ENCODE measurements at regions not wholly inside any gene's neighbourhood (a gene's known extent, or its start where the extent isn't known, plus 50 kb on each side); places are given as distances from the start of the nearest gene placed in this dataset.

DNA sequence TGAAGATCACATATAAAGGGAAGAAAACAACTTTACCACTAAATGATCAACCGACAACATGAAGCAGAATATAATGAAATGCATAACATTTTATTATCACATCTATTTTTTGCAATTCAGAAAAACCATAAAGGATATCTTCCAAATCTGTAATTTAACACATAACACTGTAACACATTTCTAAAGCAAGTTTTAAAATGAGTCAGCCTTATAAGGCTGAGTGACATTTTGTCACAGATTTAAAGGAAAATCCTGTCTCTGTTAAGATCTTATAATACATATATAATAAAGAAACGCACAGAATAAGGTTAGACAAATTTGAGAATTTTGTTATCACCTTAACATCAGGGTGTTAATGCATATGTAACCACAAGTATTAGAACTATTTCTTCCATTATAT lies 198.4 kb upstream of the RASA1 start:
- DNase-seq = no peak

DNA sequence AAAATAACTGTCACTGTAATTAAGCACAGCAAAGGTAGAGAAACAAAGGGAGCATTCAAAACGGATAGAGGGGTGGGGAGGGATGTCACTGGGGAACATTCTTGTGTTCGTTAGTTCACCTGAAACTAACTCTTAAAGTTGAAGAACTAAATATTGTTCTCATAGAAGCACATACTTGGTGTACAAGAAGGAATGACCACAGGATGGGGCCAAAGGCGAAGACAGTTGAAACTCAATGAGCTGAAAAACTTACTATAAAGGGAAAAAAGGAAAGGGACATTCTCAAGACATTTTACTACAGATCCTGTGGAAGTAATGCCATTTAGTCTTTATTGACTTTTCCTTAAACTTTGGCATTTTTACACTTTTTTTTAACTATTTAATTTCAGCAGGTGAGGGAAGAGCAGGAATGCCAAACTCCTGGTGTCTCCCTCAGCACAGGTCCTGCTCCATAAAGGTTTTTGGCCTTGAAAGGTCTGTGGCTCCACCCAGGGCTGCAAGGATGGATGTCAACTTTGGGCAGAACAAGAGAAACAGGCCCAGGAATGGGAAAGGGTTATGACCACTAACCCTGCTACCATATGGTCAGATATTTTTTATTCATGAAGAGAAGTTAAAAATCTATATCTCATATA lies 197.6 kb upstream of the RASA1 start:
- DNase-seq = no peak

DNA sequence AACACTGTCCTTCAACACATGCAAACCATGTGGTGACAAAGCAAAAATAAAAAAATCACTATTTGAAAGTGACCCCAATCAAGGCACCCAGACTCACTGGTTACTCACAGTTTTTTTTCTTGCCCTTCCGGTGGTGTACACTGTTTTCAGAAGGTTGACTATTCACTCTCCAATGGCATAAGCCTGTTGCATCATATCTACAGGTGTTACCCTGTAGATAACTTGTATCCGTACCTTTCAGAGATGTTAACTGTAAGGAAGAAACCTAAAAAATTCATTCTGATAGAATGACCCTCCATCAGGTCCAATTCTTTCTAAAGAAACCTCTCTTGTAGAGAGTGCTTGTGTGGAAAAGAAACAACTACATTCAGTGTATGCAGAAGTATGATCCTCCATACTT lies 193.6 kb upstream of the RASA1 start:
- DNase-seq = no peak

DNA sequence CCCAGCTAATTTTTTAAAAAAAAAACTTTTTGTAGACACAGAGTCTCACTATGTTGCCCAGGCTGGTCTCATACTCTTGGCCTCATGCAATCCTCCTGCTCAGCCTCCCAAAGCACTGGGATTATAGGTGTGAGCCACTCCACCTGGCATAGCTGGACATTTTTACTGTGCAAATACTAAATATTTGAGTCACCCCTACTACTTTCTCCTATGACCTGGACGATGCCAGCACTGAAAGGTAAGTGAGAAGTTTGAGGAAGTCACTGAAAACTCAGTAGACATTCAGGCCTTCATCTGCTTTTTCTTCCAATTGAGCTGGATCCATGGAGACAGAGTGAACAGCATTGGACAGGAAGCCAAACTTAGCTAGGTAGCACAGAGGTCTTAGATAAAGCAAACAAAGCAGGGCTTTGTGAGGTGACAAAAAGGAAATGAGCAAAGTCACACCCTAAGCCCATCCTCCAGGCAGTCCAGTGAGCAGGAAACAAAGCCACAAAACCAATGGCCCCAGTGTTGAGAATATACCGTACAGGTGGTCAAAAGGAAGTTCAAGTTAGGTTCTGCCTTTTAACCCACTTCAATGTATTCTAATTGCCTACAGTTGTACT lies 192.6 kb upstream of the RASA1 start:
- no peak for DNase-seq

DNA sequence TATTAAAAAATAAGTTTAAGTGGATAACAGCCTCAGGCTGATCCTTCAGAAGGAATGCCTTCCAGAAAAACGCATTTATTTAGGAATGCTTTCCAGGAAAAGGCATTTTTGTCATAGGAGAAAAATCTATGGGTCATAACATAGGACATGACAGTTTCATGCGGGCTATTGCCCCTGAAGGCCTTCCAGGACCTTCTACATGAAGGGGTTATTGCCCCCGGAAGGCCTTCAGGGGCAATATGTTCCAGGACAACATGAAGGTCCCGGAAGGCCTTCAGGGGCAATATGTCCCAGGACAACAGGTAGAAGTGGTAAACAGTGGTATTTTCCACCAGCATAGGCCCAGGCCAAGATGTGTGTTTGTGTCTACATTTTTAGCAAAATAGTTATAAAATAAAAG lies 191.3 kb upstream of the RASA1 start:
- no peak for DNase-seq

DNA sequence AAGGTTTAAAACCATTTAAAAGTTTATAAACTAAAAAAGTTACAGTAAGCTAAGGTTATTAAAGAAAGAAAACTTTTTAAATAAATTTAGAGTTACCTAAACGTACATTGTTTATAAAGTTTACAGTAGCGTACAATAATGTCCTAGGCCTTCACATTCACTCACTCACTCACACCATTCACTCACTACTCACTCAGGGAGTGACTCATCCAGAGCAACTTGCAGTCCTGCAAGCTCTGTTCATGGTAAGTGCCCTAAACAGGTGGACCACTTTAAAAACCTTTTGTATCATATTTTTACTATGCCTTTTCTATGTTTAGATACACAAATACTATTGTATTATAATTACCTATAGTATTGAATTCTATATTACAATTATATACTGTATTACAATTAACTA lies 190.8 kb upstream of the RASA1 start:
- no peak for DNase-seq

DNA sequence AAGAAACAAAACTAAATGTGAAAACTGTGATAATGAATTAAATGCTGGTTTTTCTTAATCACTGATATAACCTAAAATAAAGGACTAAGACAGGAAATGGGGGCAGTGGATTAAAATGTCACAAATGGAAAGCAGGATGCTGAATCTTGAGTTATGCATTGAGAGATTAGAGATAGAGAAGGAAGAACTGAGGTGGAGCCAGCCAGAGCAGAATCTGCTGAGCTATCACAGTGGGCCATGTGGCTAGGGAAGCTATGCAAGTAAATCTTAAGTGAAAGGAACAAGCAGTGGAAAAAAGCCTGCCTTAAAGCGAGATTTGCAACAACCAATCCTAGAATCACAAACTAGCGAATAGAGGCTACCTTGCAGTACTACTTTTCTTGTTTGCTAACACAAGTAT lies 188.5 kb upstream of the RASA1 start:
- no peak for DNase-seq

DNA sequence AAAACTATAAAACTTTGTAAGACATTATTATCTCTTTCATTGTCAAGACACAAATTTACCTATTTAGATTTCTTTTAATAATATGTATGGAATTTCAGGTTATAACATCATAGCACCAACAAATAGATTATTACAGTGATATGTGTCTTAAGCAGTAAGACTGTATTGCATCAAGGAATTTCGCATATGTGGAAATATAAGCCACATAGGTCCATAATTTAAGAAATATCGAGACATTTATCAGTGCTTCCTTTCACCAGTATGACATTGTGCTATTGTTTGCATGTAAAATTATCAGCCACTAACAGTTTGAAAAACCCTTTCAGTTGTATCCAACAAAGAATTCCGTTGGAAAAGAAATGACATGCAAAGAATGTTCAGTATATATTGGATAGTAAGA lies 186.7 kb upstream of the RASA1 start:
- DNase-seq = no peak

DNA sequence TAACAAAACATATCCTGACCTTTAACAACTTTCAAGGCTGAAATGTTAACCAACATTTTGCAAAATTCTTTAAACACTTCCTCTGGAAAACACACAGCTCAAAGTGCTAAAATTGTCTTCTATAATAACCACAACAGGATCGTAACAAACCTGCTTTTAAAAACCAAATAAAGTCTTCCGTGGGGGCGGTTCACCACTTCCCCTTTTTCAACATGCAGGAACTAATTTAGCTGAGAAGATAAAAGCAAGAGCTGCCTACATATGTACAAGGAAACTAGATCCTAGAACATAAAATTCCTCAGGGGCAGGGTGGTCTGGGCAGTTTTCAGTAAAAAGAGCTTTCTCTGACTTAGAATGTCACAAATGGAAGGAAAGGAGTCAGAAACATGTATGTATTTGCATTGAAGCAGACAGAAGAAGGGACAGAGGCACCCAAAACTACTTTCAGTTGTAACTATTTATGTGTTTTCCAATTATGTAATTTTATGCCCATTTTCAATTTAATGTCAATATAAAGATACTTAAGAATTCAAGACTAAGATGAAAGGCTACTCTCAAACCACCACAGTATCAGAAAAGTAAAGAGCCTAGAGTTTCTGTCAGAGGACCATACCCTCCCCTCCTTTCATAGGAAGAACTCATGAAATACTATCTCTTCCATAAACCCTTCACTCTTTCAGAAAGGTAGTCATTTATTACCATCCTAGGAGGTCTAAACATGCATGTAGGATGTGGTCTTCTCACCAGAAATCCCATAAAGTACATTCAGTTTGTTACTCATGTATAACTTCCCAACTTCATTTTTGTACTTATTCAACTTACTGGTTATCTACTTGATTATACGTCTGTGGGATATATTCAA lies 185.9 kb upstream of the RASA1 start:
- no peak for DNase-seq

DNA sequence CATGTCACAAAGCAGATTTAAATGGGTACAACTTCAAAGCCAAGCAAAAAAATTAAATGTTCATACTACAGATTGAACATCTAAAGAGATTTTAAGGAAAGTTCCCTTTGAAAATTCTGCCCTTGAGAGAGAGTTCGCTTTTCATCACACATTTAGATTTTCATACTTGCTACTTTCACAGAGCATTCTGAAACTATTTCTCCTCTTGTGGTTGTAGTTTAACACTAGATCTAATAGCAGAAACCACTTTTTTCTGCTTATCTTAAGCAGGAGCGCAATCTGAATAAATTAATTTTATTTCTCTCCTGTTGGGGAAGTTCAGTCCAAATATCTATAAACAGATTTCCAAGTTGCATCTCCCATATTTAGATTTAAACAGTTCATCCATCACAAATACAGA lies 173.3 kb upstream of the RASA1 start:
- DNase-seq = no peak

DNA sequence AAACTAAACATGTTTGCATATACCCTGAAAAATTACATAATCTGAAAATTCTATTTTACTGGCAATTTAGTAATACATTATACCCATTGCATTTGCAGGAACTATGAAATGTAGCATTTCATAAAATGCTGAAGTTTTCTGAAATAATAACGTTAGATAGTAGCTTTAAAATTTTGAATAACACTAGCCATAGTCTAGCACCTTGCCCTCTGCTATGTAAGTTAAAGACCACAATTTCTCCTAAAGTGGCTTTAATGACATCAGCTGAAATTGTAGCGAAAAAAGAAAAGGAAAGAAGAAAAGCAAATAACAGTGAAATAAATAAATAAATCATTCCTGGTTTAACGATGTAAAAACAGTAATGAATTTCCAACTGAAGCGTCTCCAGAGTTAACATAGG lies 172.8 kb upstream of the RASA1 start:
- no peak for DNase-seq

DNA sequence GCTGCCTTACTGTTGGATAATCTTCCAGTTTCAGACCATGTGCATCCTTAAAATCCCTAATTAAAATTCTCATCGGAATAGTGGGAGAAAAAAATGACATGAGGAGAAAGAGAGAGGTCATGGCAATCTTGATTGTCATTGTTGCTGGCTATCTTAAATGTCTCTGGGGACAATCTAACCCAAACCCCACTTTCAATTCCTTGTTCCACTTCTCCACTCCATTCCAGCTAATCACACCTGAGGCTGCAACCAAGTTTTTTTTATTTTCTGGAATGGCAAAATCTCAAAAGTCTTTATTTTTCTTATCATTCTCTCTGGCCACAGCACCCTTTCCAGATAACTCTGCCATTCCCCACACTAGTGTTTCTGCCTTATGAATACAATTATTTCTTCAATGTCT lies 171.9 kb upstream of the RASA1 start:
- DNase-seq = no peak

DNA sequence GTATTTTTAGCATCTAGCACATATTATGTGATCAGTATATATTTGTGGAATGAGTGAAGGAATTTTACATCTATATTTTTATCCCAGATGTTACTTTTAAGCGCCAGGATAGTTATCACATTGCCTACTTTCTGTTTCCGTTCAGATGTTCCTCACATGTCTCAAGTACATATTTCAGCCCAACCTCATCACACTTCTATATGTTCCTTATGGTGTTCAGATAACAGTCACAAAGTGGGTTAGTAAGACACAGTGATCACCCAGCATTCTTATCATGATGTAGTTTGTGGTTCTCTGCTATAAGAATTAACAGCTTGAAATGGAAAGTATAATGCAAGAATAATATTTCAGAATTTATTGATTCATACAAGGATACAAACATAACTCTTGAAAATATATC lies 170.0 kb upstream of the RASA1 start:
- DNase-seq = no peak

DNA sequence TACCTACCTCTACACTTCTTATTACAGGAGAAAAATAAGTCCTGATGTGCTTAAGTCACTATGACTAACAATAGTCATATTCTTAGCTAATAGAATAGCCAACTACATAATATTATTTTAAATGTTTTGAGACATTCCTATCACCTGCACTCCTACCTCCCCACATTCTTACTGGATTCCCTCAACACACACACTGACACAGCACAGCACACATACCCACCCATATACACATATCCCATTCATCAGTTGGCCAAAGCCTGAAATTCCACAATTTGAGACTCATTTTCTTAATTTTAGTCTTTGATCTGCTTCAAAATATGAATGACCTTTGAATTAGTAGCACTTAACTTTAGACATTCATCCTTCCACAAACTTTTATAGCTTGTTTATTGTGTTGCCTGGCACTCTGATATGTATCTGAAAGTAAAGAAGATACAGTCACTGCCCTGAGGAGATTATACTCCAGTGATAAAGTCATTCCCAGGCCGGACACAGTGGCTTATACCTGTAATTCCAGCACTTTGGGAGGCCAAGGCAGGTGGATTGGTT lies 168.3 kb upstream of the RASA1 start:
- DNase-seq = no peak

DNA sequence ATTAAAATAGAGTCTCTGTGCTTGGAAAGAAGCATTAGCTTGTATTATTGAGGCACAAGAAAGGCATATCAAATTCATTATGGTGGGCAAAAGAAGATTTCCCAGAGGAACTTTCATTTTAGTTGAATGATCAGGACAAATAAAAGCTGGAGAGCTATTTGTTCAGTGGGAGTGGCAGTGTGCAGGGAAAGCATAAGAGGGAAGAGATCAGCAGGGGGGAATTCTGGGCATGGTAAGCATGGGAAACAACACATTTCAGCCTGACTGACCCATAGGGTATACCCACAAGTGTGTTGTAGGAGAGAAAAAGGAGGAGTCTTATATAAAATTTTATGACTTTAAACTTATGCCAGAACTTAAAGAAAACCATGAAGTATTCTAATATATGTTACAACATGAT lies 167.7 kb upstream of the RASA1 start:
- no peak for DNase-seq

DNA sequence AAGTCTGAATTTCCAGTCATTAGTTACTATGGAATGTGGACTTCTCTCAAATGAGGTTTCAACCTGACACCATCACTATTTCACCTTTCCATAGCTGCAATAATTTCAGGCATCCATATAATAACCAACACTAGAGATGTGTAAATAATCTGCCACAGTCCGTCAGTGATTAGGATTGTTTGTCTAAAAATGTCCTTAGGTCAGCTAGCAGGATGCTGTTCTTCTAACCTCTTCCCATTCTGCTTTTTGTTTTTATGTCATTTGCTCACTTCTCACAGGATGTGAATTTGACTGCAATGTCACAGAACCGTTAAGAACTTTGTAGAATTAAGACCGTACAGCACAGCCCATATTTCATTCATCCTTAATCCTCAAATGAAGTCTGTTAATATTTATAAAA lies 166.4 kb upstream of the RASA1 start:
- DNase-seq = no peak

DNA sequence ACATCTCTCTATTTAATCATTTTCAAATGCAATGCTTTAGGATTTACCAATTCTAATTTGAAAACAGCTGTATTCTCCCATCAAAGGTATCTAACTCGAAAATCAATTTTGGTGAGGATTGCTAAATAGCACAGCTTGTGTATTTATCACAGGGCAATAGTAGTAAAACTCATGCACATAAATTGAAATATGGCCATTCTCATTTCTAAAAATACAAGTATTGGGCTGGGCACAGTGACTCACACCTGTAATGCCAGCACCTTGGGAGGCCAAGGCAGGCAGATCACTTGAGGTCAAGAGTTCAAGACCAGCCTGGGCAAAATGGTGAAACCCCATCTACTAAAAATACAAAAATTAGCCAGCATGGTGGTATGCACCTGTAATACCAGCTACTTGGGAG lies 164.8 kb upstream of the RASA1 start:
- DNase-seq = no peak

DNA sequence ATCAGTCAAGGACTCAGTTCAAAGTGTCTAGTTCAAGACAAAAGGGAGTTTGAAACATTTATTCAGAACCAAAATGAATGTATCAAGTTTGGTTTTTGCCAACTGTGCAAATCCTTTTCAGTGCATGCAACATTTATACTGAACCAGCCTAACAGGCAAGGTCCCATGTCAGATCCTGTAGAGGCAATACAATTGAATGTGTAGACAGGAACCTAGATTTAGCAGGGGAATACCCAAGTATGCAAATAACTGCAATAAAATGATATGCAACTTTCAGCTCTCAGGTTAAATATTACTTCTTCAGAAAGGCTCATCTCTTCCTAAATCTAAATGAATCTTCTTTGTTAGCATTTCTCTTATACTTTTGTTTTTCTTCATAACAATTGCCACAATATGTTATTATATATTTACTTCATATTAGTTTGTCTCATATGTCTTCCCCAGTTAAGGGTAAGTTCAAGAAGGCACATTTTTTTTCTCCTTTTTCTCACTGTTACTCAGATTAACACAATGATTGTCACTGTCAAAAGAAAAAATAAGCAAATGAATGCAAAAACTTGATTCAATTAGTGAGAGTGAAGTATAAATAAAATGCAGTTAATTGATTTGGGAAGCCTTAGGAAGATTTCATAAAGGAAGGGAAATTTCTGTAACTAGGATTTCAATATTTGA lies 163.9 kb upstream of the RASA1 start:
- DNase-seq = no peak

DNA sequence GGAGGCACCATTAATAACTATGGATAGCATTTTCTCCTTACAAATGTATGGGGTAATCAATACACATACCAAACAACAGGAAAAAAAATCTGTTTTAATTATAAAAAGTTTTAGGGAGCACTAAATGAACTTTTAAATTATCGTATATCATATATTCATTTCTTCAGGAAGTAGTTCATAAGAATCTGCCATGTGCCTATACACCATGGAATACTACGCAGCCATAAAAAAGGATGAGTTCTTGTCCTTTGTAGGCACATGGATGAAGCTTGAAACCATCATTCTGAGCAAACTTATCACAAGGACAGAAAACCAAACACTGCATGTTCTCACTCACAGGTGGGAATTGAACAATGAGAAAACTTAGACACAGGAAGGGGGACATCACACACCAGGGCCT lies 162.1 kb upstream of the RASA1 start:
- no peak for DNase-seq

DNA sequence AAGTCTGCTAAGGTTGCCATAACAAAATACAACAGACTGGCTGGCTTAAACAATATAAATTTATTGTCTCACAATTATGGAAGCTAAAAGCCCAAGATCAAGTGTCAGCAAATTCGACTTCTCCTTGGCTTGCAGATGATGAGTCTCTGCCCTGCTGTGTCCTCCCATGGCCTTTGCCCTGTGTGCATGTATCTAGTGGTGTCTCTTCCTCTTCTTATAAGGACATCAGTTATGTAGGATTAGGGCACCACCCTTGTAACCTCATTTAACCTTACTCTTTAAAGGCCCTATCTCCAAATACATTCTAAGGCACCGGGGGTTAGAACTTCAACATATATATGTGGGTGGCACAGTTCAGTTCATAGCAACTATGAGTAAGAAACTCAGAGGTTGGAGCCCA lies 157.9 kb upstream of the RASA1 start:
- DNase-seq = no peak

DNA sequence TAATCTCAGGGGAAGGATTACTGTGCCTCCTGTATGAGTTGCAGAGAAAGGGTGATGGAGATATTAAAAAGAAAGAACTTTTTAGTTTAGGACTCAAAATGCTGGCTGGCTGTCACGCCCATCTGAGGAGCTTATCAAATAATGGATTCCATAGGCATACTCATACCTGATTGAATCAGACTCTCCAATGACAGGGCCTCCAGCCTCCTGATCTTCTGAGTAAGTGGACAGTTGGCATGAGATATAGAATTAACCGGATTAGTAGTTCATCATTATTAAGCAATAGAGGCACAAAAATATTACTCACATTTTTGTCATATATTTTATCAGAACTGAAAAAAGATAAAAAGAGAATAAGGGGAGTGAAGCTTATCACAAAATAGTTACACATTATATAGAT lies 157.0 kb upstream of the RASA1 start:
- no peak for DNase-seq

DNA sequence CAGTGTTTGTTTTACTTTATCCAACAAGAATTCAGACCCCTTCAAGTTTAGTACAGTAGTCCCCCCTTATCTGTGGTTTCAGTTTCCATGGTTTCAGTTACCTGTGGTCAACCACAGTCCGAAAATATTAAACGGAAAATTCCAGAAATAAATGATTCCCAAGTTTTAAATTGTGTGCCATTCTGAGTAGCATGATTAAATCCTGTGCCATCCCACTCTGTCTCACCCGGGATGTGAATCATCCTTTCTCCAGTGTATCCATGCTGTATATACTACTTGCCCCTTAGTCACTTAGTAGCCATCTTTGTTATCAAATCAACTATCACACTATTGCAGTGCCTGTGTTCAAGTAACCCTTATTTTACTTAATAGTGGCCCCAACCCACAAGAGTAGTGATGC lies 153.8 kb upstream of the RASA1 start:
- DNase-seq = no peak

DNA sequence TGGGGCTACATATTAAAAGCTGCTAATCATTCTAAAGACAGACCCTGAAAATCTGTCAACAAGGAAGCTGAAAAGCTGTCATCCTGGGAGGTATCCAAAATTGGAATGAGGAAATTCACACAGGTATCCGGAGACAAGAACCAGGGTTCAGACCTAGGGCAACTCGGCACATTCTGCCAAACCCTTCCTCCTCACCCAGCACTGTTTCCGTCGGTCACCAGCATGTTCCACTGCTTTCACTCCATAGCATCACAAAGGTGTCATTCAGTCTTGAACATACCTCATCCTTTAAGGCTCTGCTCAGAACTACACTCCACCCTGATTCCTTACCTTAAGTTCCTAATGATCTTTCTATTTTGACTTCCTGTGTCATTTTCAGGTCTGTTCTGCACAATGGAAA lies 153.1 kb upstream of the RASA1 start:
- DNase-seq = no peak

Measured in SHP77 treated with DMSO at 0.1 percent for 48 hours (cell line).